Lower leg skin (tissue), 4 donors: ENCODE measurements at regions not wholly inside any gene's neighbourhood (a gene's known extent, or its start where the extent isn't known, plus 50 kb on each side); places are given as distances from the start of the nearest gene placed in this dataset.

Experiments used
- DNase-seq, 2 donors: peaks; one replicate each; pipeline ENCODE4 v3.0.0-alpha.2; 2019; ENCODE audit warnings: low spot score in 2 of 2
- H3K4me3 ChIP-seq: fragments of 200-600 bp; sonication (generic); 2 replicates; pipeline ENCODE4 v1.5.1; 2017; ENCODE audit warnings: mild to moderate bottlenecking, low read depth; ENCODE audit not compliant: poor library complexity, severe bottlenecking
- CTCF ChIP-seq, 3 donors: fragments of 450-650 bp; IDR thresholded peaks; one replicate each; pipeline ENCODE4 v1.5.1; 2016; ENCODE audit warnings: antibody characterized with exemption in 3 of 3, mild to moderate bottlenecking in 3 of 3, moderate library complexity in 2 of 3
- POLR2A ChIP-seq, 2 donors: fragments of 450-650 bp; IDR thresholded peaks; one replicate each; pipeline ENCODE4 v1.6.1; 2016 to 2017; ENCODE audit warnings: antibody characterized with exemption in 2 of 2, mild to moderate bottlenecking in 1 of 2, moderate library complexity in 1 of 2
- WGBS, 2 donors: methylation state at CpG; one replicate each; pipeline ENCODE4 v1.1.5; 2018; 5-methylcytosine and 5-hydroxymethylcytosine counted together
- intact Hi-C: fragments of 100-400 bp; cut with DNase I; formaldehyde crosslinking; loops from one replicate; pipeline ENCODE4 v1.15.0; 2023; ENCODE audit warnings: low total_unique reads

GRCh38 chr13:85935868-85936467 is 136.7 kb upstream of the SLITRK6 start:
- intact Hi-C loops = no loop called here
- TF ChIP-seq CTCF (IDR thresholded peaks at IDR 0.05) (no peak), POLR2A (IDR thresholded peaks at IDR 0.05) (no peak)
- DNase-seq = no peak
- WGBS, 2 donors = 84 to 85% methylated on average over 4 of the region's 4 CpGs
- no peak overlapping the region for H3K4me3 ChIP-seq

- 17 to 19% methylated on average over 2 of the region's 2 CpGs for WGBS, 2 donors
- DNase-seq = no peak
- no peak overlapping the region for H3K4me3 ChIP-seq
- no peak for TF ChIP-seq POLR2A (IDR thresholded peaks at IDR 0.05)
- TF ChIP-seq CTCF (IDR thresholded peaks at IDR 0.05) = no peak
- intact Hi-C loops = no loop called here
Measured at GRCh38 chr13:85930108-85930507, 130.9 kb upstream of the SLITRK6 start.

- WGBS, 2 donors = 73 to 84% methylated on average over 1 of the region's 1 CpG
- DNase-seq = no peak
- no peak overlapping the region for H3K4me3 ChIP-seq
- intact Hi-C loops = no loop called here
- TF ChIP-seq CTCF (IDR thresholded peaks at IDR 0.05) (no peak), POLR2A (IDR thresholded peaks at IDR 0.05) (no peak)
Measured at GRCh38 chr13:85910962-85911361, 111.7 kb upstream of the SLITRK6 start.

GRCh38 chr13:85900521-85900920 is 101.3 kb upstream of the SLITRK6 start:
- TF ChIP-seq CTCF (IDR thresholded peaks at IDR 0.05) (no peak), POLR2A (IDR thresholded peaks at IDR 0.05) (no peak)
- no peak overlapping the region for H3K4me3 ChIP-seq
- WGBS, 2 donors = 75 to 77% methylated on average over 2 of the region's 2 CpGs
- intact Hi-C loops = no loop called here
- no peak for DNase-seq

GRCh38 chr13:85896516-85897450 is 97.6 kb upstream of the SLITRK6 start:
- intact Hi-C loops = no loop called here
- WGBS, 2 donors = 79 to 81% methylated on average over 3 of the region's 3 CpGs
- TF ChIP-seq CTCF (IDR thresholded peaks at IDR 0.05) (no peak), POLR2A (IDR thresholded peaks at IDR 0.05) (no peak)
- H3K4me3 ChIP-seq = no peak overlapping the region
- DNase-seq = no peak
